ENCODE measurements at regions not wholly inside any gene's neighbourhood (a gene's known extent, or its start where the extent isn't known, plus 50 kb on each side); places are given as distances from the start of the nearest gene placed in this dataset.

DNA sequence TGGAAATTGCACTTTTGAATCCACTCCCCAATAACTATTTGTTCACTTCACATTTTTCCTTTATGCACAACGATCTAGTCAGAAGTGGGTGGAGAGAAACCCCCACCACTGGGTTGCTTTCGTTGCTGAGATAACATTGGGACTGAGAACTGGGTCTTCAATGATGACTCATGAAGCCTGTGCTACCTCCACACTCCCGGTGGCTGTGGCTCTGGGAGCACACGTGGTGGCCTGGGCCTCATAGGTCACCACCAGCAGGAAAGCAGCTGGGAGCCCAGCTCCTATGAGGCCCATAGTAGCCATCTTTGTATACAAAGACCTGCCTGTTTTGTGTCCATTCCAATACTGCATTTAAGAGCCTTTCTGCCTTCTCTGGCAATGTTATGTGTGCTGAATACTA, 178.0 kb upstream of the SASH1 start:
- DNase-seq (ENCODE audit: low read depth) = no peak

DNA sequence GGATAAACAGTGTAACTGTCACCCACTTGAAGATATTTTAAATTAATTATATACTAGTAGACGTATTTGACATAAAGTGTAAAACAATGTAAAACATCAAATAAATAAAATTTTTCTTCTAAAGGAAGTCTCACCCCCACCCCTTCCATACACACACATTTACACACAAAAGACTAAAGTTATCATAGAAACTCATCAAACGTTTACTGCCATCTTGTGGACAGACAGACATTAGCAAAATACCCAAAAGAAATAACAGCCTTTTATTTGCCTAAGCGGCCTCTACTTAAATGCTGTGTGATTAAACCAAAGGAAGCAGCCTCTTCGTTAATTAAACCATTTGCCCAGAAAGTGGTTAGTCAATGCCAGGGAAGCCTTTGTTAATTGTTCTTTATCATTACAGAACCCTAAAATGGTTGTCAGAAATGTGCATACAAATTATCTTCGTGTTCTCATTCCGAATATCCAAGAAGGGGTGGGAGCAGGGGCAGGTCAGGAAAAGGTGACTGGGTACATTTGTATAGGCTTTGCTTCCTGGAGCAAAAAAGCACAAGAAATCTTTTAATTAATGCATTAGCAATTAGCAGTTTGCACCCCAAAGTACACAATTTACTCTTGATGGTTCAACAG, 176.2 kb upstream of the SASH1 start:
- DNase-seq (ENCODE audit: low read depth) = no peak

DNA sequence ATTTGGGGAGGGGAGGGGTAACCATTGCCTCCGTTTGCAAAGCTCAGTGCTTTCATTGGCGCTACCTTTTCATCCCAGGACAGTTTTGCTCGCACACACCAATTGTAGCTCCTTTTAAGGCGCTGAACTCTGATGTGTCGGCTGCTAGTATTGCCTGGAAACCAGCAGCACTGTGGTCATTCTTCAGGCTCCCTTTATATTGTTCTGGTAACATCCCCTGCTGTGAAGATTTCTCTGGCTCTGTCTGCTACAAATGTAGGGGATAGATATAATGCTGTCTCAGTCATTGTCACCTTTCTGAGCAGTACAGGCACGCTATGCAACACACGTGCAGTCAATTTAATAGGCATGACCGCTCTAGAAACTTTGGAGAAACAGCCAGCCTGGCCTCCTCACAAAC, 172.9 kb upstream of the SASH1 start:
- DNase-seq (ENCODE audit: low read depth) = no peak

DNA sequence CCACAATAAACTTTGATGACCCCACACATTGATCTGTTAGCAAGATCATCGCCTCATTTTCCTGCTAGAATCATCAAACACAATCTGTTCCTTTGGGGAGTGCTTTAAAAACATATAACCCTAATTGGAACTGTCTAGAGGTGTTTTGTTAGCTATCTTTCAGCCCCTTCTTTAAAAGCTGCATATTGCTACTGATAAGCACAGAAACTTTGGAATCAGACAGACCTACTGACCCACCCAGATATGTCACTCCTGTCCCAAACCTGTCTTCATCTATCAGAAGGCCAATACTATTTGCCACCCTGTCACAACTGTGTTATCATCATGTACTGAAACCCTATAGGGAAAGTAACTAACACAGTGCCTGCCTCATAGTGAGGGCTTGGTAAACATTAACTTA, 172.4 kb upstream of the SASH1 start:
- DNase-seq (ENCODE audit: low read depth) = no peak

DNA sequence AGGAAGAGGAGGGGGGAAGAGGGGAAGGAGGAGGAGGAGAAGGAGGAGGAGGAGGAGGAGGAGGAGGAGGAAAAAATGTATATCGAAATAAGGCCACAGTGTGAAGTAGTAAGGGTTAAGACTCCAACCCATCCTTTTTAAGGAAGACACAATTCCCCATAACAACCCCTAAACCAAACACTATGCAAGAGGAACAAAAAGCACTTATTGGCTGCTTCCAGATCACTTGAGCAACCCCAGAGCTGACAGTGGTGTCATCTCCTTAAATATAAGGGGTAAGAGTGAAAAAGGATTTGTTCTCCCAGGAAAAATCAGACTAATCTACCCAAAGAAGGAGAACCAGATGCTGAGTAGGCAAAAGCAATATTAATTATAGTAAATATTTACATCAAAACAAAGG, 169.1 kb upstream of the SASH1 start:
- DNase-seq (ENCODE audit: low read depth) = no peak

DNA sequence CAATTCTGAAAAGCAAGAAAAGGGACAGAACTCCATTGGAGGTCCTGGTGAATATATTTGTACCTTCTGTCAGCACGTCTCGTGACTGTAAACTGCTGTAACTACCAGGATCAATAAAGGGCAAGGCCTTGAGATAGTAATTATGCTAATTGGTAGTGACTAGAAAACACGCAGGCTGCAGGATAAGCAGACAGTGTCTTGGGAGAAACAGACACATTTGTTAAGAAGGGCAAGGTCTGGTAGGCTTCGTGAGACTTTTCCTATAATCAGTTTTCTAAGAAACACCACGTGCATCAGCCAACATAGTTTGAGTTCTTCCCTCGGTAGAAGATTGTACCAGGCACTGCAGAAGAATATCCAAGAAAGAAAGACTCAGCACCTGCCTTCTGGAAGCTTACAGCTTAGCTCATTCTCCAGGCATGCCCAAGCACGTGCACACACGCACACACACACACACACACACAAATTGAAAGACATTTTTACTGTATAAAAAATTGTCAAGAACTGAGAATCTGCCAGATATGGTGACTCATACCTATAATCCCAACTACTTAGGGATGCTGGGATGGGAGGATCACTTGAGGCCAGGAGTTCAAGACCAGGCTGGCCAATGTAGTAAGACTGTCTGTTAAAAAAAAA, 167.0 kb upstream of the SASH1 start:
- DNase-seq (ENCODE audit: low read depth) = no peak

DNA sequence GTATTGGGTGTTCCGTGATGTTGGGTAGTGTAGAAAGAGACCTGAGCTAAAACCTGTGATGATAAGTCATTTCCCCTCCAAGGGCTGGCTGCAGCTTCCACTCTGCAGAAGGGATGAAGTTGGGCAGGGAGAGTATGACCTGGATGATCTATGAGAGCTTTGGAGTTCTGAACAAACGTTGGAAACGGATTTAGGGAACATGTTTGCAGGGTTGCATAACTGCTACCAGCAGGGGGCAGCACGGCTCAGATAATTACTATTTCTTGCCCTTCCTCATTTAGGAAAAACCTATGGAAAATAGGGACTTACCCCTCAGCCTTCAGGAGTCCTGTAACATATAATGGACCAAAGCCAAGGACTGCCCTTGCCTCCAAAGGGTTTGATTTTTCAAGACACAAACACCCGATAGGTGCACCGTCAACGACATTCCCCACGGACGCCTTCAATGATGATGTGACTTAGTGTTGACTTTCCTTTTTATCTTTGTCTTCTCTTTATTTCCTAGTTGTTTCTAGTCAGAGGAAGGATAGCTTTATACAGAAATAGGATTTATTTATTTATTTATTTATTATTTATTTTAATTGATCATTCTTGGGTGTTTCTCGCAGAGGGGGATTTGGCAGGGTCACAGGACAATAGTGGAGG, 164.9 kb upstream of the SASH1 start:
- no peak for DNase-seq (ENCODE audit: low read depth)

DNA sequence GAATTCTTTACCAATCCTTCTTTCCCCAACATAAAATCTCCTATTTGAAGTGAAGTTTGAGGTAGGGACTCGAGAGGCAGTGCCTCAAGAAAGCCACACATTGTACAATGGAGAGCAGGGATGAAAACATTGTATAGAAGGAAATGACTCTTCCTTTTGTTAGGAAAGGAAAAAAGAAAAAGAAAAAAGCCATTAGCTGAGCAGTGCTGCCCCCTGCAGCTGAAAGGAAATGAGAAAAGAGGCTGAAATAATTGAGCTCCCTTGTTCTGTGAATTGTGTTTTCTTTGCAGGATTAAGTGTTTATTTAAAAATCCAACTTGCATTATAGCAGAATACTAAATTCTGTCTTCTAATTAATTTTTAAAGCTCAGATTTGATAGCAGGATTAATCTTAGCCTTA, 162.9 kb upstream of the SASH1 start:
- DNase-seq (ENCODE audit: low read depth) = no peak

DNA sequence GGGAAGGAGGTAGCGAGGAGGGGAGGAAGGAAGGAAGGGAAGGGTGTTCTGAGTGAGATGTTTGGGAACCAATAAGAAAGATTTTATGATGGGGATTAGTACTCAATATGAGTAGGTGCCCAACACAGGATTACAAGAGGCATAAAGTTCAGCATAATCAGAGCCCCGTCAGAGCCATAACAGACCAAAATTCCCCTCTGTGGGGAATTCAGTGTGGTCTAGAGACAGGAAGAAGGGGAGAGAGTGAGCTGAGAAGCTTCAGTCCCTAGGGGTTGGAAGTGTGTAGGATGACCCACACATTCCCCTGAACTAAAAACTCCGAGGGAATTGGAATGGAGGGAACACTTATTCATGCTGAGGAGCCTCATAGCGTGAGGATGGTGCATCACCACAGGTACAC, 160.3 kb upstream of the SASH1 start:
- no peak for DNase-seq (ENCODE audit: low read depth)

DNA sequence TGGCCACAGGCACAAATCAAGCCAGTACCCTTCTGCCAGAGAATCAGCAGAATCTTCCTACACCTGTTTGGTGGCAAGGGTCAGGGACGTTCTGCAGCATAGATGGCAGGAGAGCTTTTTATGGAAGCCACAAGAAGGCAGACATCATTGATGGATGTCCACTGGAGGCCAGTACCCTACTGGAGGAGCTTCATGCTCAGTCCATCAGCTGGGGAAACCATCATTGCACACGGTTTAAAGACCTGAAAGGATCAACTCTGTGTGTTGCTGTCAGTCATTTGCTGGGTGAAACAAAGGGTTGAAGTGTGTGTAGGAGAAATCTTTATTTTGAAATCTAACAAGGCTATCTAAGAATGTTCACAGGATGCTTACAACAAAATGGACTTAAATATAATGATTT, 158.9 kb upstream of the SASH1 start:
- no peak for DNase-seq (ENCODE audit: low read depth)

DNA sequence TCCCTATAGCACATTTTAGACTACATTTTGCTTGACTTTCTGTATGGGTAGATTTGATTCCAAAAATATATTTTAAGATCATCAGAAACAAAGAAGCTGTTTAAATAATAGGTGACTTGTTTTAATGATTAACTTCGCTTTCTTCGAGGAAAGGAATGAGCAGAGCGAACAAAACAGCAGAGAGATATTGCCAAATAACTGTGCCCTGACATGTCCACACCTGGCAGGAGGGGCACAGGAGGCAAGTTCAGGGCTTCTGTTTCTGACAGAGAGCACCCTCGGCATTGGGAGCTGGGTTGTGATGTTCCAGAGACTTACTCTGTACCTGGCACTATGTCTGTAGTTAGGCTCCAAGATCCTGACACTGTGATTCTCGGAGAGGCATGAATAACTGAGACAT, 155.7 kb upstream of the SASH1 start:
- DNase-seq (ENCODE audit: low read depth) = no peak

DNA sequence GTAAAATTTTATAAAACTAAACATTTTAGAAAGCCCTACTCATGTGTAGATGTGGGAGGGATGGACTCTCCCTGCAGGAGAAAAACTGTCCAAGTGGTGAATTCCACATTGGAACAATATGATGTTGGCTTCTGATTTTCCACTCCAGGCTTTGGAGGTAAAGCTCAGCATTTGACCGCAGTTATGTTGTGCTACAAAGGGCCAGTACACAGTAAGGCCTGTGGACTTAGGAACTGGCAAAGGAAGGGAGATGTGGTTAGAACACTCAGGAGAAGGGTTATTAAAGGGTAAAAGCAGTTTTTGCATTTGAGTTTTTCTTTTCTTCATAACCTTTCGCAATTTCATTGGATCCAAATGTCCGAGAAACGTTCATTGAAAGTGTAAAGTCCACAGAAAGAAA, 150.3 kb upstream of the SASH1 start:
- DNase-seq (ENCODE audit: low read depth) = peak; percentile 67

DNA sequence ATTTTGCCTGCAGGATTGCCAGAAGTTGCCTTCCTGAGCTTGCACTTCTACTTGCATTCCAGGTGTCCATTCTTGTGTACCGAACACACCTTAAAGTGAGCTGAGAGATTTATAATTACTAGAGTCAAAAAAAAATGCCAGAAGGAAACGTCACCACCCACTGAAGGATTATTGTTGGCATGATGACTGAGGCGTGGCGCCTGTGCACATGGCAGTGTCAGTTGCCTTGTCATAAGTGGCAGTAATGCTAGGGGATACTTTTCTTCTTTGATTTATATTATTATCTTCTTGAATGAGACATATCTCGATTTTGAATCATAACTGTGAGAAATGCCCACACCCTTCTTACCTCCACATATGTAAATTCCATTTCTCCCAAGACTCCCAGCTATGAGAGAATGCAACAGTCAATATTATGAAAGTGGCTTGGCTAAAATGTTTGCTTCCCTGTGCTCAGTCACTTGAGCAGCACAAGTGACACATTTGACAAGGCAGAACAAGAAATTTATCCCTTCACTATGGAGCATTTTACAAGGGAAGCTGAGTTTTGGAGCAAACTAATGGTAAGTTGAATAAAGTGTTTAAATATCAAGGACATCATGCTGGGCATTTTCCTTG, 149.5 kb upstream of the SASH1 start:
- DNase-seq (ENCODE audit: low read depth) = no peak

DNA sequence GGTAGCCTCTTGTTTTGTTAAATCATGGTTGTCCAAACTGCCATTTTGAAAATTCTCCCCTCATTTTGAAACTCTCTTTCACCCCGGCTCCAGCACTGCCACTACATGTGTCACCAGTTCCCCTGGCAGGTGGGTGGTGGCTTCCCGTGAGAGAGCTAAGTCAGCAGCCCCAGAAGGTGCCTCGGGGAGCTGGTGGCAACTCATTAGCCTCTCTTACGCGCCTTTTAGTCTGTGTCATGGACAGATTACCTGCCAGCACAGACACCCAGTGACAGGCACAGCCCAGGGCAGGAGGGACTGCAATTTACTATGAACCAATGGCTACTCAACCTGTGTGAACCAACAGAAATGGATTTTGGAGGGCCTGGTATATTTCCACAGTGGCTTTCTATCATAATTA, 147.1 kb upstream of the SASH1 start:
- no peak for DNase-seq (ENCODE audit: low read depth)

DNA sequence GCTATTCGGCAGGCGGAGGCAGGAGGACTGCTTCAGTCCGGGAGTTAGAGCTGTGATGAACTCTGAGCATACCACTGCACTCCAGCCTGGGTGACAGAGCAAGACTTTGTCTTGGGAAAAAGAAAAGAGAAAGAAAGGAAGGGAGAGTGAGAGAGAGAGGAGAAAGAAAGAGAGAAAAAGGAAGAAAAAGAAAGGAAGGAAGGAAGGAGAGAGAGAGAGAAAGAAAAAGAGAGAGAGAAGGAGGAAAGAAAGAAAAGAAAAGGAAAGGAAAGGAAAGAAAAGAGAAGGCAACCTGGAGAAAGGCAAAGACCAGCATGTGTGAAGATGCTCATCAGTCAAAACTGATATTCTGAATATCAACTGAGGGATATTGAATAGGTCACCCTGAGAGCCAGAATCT, 143.1 kb upstream of the SASH1 start:
- DNase-seq (ENCODE audit: low read depth) = no peak

DNA sequence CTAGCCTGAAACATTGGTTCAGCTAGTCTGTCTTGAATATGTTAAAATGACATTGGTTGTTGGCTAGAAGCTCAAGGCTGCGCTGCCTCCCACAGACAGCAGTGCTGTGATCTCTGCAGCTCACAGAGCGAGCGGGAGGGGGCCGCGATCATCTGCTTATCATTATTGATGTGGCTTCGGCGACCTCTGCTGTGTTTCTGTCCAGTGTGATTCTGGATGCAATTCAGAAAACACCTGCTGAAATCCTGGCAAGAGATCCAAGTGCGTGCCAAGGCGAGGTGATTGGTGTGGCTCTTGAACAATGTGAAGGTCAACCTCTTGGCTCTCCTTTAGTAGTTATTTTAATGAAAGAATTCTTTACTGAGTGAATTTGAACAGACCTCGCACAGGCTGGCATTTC, 142.3 kb upstream of the SASH1 start:
- no peak for DNase-seq (ENCODE audit: low read depth)

DNA sequence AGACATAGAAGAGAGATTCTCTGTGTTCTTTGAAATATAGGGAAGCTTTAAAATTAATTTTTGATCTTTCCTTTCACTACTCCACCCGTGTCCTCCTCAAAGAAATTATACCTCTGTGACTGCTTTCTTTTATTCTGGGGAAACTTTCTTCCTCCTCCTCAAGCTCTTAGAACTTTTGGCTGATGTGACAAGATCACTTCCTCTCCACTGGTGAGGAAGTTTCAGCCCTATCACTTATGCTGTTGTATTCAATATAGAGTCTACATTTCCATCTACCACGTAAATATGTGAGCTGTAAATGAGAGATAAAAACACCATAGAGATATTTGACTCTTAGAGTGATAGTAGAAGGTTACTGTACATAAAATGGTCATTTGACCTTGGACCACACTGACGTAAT, 141.9 kb upstream of the SASH1 start:
- DNase-seq (ENCODE audit: low read depth) = no peak

DNA sequence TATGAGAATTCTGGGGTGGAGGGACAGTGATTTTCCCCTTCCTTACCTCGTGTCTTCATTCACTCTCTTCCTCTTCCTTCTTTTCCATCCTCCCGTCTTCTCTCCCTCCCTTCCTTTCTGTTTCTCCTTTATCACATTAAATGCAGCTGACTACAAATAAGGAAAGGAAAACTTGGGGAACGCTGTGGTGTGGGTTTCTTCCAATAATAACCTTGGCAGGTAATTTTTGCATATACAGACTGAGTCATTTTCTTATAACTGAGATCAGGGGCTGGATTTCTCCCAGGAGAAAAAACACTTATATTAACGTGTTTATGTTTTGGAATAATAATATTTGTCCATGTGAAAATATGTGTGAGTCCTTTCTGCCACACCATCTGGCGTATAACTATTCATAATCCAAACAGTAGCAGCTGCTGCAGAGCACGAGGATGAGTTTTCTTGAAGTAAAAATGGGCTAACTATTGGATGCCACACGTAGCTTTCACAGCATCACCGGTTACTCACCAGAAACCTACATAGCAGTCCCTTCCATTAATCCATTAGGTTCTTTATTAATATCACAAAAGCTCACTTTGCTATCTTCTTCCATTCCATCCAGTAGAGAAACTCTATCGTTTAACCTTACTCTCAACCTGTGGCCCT, 139.2 kb upstream of the SASH1 start:
- DNase-seq (ENCODE audit: low read depth) = no peak

DNA sequence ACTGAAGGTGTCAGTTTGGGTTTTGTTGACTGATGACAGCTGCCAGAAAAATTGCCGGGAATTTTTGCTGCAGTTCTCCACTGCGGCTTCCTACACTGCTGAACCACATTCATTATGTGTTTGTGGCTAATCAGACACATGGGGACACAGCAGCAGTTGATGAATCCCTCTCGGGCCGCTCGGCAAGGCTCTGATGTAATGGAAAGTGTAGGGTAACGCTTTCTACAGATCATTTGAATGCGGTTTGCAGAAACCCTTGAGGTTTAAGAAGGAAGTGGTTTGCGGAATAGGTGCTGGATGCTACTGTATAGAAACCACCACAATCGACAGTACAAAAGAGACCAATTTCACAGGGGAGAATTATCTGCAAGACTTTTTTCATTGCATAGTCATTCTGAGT, 138.7 kb upstream of the SASH1 start:
- DNase-seq (ENCODE audit: low read depth) = peak; percentile 80

DNA sequence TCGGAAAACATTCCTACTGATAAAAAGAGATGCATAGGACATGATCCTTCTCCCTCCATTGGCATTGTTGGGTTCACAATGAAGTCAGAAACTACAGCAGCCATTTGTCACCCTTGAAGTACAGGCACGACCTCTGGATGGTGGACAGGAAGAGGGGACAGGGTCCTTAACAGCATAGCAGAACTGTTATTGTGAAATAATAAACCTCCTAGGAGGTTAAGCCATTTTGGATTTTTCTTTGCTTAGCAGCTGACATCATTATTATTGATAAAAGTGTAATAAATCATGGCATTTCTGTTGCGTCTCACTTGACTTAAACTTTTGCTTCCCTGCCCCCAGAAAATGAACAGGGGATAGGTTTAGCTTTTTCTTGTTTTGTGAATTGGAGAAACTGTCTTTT, 134.3 kb upstream of the SASH1 start:
- no peak for DNase-seq (ENCODE audit: low read depth)

DNA sequence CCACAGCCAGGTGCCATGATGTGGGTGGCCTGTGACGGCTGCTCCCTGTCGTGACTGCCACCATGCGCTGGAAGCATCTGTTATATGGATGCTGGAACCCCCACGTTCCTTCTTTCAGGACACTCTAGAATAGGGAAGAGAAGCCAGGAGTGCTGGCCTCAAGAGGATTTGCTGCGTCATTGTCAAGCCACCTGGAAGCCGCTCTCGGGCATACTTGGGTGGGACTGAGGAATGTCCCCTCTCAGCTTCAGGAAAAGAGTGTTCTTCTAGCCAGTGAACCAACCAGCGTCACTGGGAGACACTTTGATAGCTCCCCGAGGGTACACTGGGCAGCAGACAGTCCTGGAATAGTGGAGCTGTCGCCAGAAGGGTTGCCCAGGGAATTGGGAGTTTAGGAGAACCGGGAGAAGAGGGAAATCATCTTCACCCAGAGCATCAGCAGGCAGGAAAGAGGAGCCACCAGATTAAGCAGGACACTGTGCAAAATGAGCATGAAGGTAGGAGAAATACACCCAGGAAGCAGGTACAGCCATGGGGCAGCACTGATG, 130.8 kb upstream of the SASH1 start:
- no peak for DNase-seq (ENCODE audit: low read depth)

DNA sequence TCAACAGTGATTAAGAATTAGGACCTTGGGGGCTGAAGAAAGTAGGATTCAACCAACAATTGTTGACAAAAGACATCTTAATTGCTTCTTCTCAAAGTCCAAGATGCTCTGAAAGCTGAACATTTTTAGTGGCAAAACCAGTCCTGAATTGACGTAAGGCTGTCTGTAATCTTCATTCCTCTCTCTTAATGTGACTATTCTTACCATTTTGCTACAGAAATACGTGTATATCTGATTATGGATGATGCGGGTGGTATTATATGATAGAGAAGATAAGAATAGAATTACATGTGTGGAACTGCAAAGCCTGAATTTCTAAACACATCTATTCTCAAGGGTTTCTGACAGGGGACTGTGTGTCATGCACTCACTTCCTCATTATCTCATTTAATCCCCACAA, 130.3 kb upstream of the SASH1 start:
- DNase-seq (ENCODE audit: low read depth) = no peak

DNA sequence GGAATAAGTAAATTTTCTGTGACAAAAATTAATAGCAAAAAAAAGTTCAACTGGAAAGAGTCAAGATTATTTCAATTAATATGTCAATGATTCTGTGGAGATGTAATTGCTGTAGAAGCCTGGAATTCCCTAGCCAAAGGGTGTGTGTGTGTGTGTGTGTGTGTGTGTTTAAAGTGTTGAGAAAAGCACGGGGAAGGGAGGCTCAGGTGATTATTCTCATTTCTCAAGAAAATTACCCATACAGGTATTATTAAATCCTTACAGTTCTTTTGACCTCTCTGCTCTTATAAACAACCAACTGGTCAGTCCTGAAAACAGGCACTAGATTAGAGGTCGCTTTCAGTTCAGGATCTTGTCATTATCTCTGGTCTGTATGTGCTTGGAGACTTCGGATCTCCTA, 129.3 kb upstream of the SASH1 start:
- DNase-seq (ENCODE audit: low read depth) = no peak

Data from non-pigmented ciliary epithelial cell (primary cell).